Fibroblast of lung (primary cell): ENCODE measurements at regions not wholly inside any gene's neighbourhood (a gene's known extent, or its start where the extent isn't known, plus 50 kb on each side); places are given as distances from the start of the nearest gene placed in this dataset.

ENCODE experiments used
- DNase-seq, 2 donors: peaks; one replicate each; pipeline versions ENCODE4 v3.0.0 to v3.0.0-alpha.2; 2010; ENCODE audit warnings: low read depth in 2 of 2
- H2AFZ ChIP-seq: 2 replicates; pipeline ENCODE4 v1.5.1; 2012; ENCODE audit warnings: low read length, control low read depth, inconsistent platforms
- H3K27ac ChIP-seq: 2 replicates; pipeline ENCODE4 v1.5.1; 2011; ENCODE audit warnings: low read length, control low read depth; ENCODE audit not compliant: insufficient read depth
- H3K27me3 ChIP-seq: 2 replicates; pipeline ENCODE4 v1.5.1; 2011; ENCODE audit warnings: mild to moderate bottlenecking, low read length; ENCODE audit not compliant: control insufficient read depth, insufficient read depth
- H3K36me3 ChIP-seq: 2 replicates; pipeline ENCODE4 v1.5.1; 2011; ENCODE audit warnings: low read length; ENCODE audit not compliant: control insufficient read depth, insufficient read depth
- H3K4me1 ChIP-seq: 2 replicates; pipeline ENCODE4 v1.5.1; 2011; ENCODE audit warnings: low read length; ENCODE audit not compliant: control insufficient read depth, insufficient read depth; ENCODE audit errors: extremely low read depth
- H3K4me2 ChIP-seq: 2 replicates; pipeline ENCODE4 v1.5.1; 2011; ENCODE audit warnings: low read length, control low read depth; ENCODE audit not compliant: insufficient read depth; ENCODE audit errors: extremely low read depth
- H3K4me3 ChIP-seq, 4 experiments: fragments of 200-600 bp in 1 of 4; sonication (generic) in 1 of 4; replicated peaks in 1 of 4; 2 replicates each; pipeline ENCODE4 v1.5.1; 2011 to 2016; ENCODE audit warnings: low read length in 4 of 4, low read depth in 3 of 4, mild to moderate bottlenecking in 3 of 4, control low read depth in 2 of 4, inconsistent platforms in 1 of 4, mixed read lengths in 1 of 4; ENCODE audit not compliant: insufficient read depth in 1 of 4; ENCODE audit errors: control extremely low read depth in 1 of 4
- H3K79me2 ChIP-seq: 2 replicates; pipeline ENCODE4 v1.5.1; 2012; ENCODE audit warnings: mild to moderate bottlenecking, low read length, inconsistent platforms; ENCODE audit not compliant: control insufficient read depth, insufficient read depth
- H3K9ac ChIP-seq: 2 replicates; pipeline ENCODE4 v1.5.1; 2011; ENCODE audit warnings: mild to moderate bottlenecking, low read length, control low read depth; ENCODE audit not compliant: insufficient read depth
- H3K9me3 ChIP-seq: 2 replicates; pipeline ENCODE4 v1.5.1; 2012; ENCODE audit warnings: low read depth, low read length; ENCODE audit not compliant: control insufficient read depth, insufficient read depth
- H4K20me1 ChIP-seq: 2 replicates; pipeline ENCODE4 v1.5.1; 2011; ENCODE audit warnings: low read length; ENCODE audit not compliant: control insufficient read depth, insufficient read depth; ENCODE audit errors: extremely low read depth
- EZH2 ChIP-seq: IDR thresholded peaks from 2 replicates; pipeline ENCODE4 v1.5.1; 2012; ENCODE audit warnings: low read length, control low read depth, mild to moderate bottlenecking; ENCODE audit errors: missing control alignments
- TF ChIP-seq, protein P1 (sequence below), 2 donors: IDR thresholded peaks in 1 of 2; conservative IDR thresholded peaks in 1 of 2; 1 replicate in 1 of 2; 2 replicates in 1 of 2; pipeline ENCODE4 v1.5.1; 2011 to 2012; ENCODE audit warnings: low read length in 2 of 2, control low read depth in 1 of 2, inconsistent platforms in 1 of 2, low read depth in 1 of 2, mild to moderate bottlenecking in 1 of 2

GRCh38 chr14:94966344-94966743 lies 191.0 kb downstream of the DICER1 start:
- Histone ChIP-seq H3K4me3 (no peak overlapping the region), H3K36me3 (no peaks in the 10 kb centered on the region), H3K79me2 (no peaks in the 10 kb centered on the region), H3K9ac (no peak overlapping the region), H3K9me3 (no peaks in the 10 kb centered on the region), H2AFZ (no peak overlapping the region), H3K27ac (no peak overlapping the region), H3K27me3 (no peaks in the 10 kb centered on the region), H3K4me2 (no peak overlapping the region), H4K20me1 (no peaks in the 10 kb centered on the region), H3K4me1 (no peaks in the 10 kb centered on the region)
- TF ChIP-seq, protein P1, sequence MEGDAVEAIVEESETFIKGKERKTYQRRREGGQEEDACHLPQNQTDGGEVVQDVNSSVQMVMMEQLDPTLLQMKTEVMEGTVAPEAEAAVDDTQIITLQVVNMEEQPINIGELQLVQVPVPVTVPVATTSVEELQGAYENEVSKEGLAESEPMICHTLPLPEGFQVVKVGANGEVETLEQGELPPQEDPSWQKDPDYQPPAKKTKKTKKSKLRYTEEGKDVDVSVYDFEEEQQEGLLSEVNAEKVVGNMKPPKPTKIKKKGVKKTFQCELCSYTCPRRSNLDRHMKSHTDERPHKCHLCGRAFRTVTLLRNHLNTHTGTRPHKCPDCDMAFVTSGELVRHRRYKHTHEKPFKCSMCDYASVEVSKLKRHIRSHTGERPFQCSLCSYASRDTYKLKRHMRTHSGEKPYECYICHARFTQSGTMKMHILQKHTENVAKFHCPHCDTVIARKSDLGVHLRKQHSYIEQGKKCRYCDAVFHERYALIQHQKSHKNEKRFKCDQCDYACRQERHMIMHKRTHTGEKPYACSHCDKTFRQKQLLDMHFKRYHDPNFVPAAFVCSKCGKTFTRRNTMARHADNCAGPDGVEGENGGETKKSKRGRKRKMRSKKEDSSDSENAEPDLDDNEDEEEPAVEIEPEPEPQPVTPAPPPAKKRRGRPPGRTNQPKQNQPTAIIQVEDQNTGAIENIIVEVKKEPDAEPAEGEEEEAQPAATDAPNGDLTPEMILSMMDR (conservative IDR thresholded peaks at IDR 0.05 in 1 of 2, IDR thresholded peaks at IDR 0.05 in 1 of 2; ENCODE audit: low read depth in 1 of 2, low read length in 2 of 2) = no peak
- TF ChIP-seq EZH2 = no peak
- no peak for DNase-seq

DNA sequence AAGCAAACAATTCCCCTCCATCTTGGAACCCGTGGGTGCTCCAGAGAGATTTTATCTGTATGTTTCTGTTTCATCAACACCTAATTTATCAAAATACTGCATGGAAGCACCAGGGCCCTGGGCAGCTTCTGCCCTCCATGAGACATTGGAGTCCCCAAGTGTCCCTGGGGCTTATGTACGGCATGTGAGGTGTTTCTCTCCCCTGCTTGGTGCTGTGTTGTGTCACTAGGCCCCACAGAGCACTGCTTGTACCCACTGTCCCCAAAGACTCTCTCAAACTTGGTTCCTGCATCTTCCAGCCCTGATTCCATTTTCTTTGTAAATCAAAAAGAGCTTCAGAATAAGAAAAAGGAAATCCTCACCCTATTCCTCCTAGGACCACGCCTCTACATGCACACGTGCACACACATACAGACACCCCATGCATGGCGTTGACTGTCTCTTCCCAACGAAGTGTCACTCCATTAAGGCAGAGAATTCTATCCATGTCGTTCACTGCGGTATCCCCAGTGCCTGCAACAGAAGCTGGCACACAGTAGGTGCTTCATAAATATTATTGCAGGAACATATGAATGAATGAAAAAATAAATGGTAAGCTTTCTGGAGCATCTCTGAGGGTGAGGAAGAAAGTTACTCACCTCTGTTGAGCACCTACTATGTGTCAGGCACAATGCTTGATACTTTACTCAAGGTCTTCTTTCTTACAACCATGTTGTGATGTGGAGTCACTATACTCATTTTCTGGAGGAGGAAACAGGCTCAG lies 191.6 kb downstream of the DICER1 start:
- H3K9me3 ChIP-seq = no peaks in the 10 kb centered on the region
- no peaks in the 10 kb centered on the region for H3K27me3 ChIP-seq
- H3K27ac ChIP-seq = no peak overlapping the region
- no peaks in the 10 kb centered on the region for H4K20me1 ChIP-seq
- no peaks in the 10 kb centered on the region for H3K79me2 ChIP-seq
- H3K4me3 ChIP-seq = no peak overlapping the region
- no peak overlapping the region for H3K9ac ChIP-seq
- DNase-seq = no peak
- TF ChIP-seq, protein P1 (conservative IDR thresholded peaks at IDR 0.05 in 1 of 2, IDR thresholded peaks at IDR 0.05 in 1 of 2; ENCODE audit: low read depth in 1 of 2, low read length in 2 of 2) = no peak
- no peak for TF ChIP-seq EZH2
- no peaks in the 10 kb centered on the region for H3K4me1 ChIP-seq
- no peaks in the 10 kb centered on the region for H3K36me3 ChIP-seq
- no peak overlapping the region for H3K4me2 ChIP-seq
- H2AFZ ChIP-seq = no peak overlapping the region

GRCh38 chr14:94964931-94965330 lies 192.4 kb downstream of the DICER1 start:
- Histone ChIP-seq H3K9ac (no peak overlapping the region), H3K4me2 (no peak overlapping the region), H3K36me3 (no peaks in the 10 kb centered on the region), H4K20me1 (no peaks in the 10 kb centered on the region), H3K4me1 (no peaks in the 10 kb centered on the region), H3K9me3 (no peaks in the 10 kb centered on the region), H3K79me2 (no peaks in the 10 kb centered on the region), H2AFZ (no peak overlapping the region), H3K4me3 (no peak overlapping the region), H3K27me3 (no peaks in the 10 kb centered on the region), H3K27ac (no peak overlapping the region)
- no peak for DNase-seq
- TF ChIP-seq, protein P1 (conservative IDR thresholded peaks at IDR 0.05 in 1 of 2, IDR thresholded peaks at IDR 0.05 in 1 of 2; ENCODE audit: low read depth in 1 of 2, low read length in 2 of 2) = no peak
- no peak for TF ChIP-seq EZH2
